Endothelial cell of umbilical vein (primary cell): ENCODE measurements at regions not wholly inside any gene's neighbourhood (a gene's known extent, or its start where the extent isn't known, plus 50 kb on each side); places are given as distances from the start of the nearest gene placed in this dataset.

Experiments used
- BruUV-seq: library from RNA; stranded (reverse); fragments of 400-500 nt; replicated peaks from 2 replicates; lab custom pipeline; 2021; lab: Mats Ljungman, UMichigan
- CTCF ChIA-PET: fragments of 300-600, 350-600 bp; sonication (Branson Sonifier 250); formaldehyde crosslinking; loops from one replicate; lab custom pipeline; 2021; ENCODE audit warnings: antibody characterized with exemption, inconsistent platforms; lab: Charles Lee
- POLR2A ChIA-PET: fragments of 300-600, 350-600 bp; sonication (Branson Sonifier 250); formaldehyde crosslinking; loops from one replicate; lab custom pipeline; 2021; ENCODE audit warnings: antibody characterized with exemption, inconsistent platforms; lab: Charles Lee
- DNase-seq: peaks from one replicate; pipeline ENCODE4 v3.0.0-alpha.2; 2011; ENCODE audit warnings: low read depth, low spot score
- FAIRE-seq: peaks from 2 replicates; lab custom pipeline; 2011; peaks lifted over from hg19 to GRCh38; lab: Jason Lieb, UNC
- H2AFZ ChIP-seq: 2 replicates; pipeline ENCODE4 v1.6.0; 2012; ENCODE audit warnings: low read depth, low read length, control low read depth, inconsistent platforms
- H3K27ac ChIP-seq: 2 replicates; pipeline ENCODE4 v1.5.1; 2011; ENCODE audit warnings: low read depth, mild to moderate bottlenecking, control low read depth, low read length, moderate library complexity; ENCODE audit not compliant: insufficient read depth
- H3K27me3 ChIP-seq, 2 experiments: 2 replicates each; pipeline versions ENCODE4 v1.6.0 to v1.6.1; 2011; ENCODE audit warnings: low read length in 2 of 2, mixed read lengths in 1 of 2; ENCODE audit not compliant: control insufficient read depth in 2 of 2, insufficient read depth in 2 of 2
- H3K36me3 ChIP-seq, 2 experiments: 2 replicates in 1 of 2; 3 replicates in 1 of 2; pipeline ENCODE4 v1.5.1; 2011; ENCODE audit warnings: low read length in 2 of 2, mild to moderate bottlenecking in 1 of 2, moderate library complexity in 1 of 2; ENCODE audit not compliant: control insufficient read depth in 2 of 2, insufficient read depth in 2 of 2; ENCODE audit errors: extremely low read depth in 1 of 2
- H3K4me1 ChIP-seq: 3 replicates; pipeline ENCODE4 v1.5.1; 2011; ENCODE audit warnings: mild to moderate bottlenecking, low read length; ENCODE audit not compliant: control insufficient read depth, insufficient read depth; ENCODE audit errors: extremely low read depth
- H3K4me2 ChIP-seq: 2 replicates; pipeline ENCODE4 v1.6.1; 2011; ENCODE audit warnings: low read length, control low read depth, mixed read lengths; ENCODE audit not compliant: insufficient read depth
- H3K4me3 ChIP-seq, 3 experiments: fragments of 200-600 bp in 1 of 3; sonication (generic), shearing (Covaris generic) in 1 of 3; replicated peaks in 1 of 3; 2 replicates each; pipeline ENCODE4 v1.5.1; 2011 to 2016; ENCODE audit warnings: control low read depth in 3 of 3, low read length in 3 of 3, mild to moderate bottlenecking in 2 of 3, inconsistent platforms in 1 of 3, low read depth in 1 of 3, moderate library complexity in 1 of 3; ENCODE audit not compliant: insufficient read depth in 1 of 3
- H3K79me2 ChIP-seq: 2 replicates; pipeline ENCODE4 v1.6.0; 2012; ENCODE audit warnings: low read length, inconsistent platforms; ENCODE audit not compliant: control insufficient read depth, insufficient read depth
- H3K9ac ChIP-seq: replicated peaks from 2 replicates; pipeline ENCODE3; 2011; ENCODE audit warnings: low read length, control low read depth; ENCODE audit not compliant: insufficient read depth; ENCODE audit errors: extremely low read depth
- H3K9me1 ChIP-seq: replicated peaks from 3 replicates; pipeline ENCODE4 v1.6.0; 2011; ENCODE audit warnings: mild to moderate bottlenecking, low read length; ENCODE audit not compliant: control insufficient read depth, insufficient read depth; ENCODE audit errors: extremely low read depth
- H3K9me3 ChIP-seq: replicated peaks from 2 replicates; pipeline ENCODE4 v1.5.1; 2012; ENCODE audit warnings: low read length, inconsistent platforms; ENCODE audit not compliant: control insufficient read depth, insufficient read depth
- H4K20me1 ChIP-seq: replicated peaks from 2 replicates; pipeline ENCODE3; 2011; ENCODE audit warnings: mild to moderate bottlenecking, low read length; ENCODE audit not compliant: control insufficient read depth, insufficient read depth; ENCODE audit errors: extremely low read depth
- EZH2 ChIP-seq: IDR thresholded peaks from 2 replicates; pipeline ENCODE4 v1.6.1; 2012; ENCODE audit warnings: borderline replicate concordance, low read depth, mild to moderate bottlenecking, moderate library complexity, low read length, inconsistent platforms; ENCODE audit not compliant: severe bottlenecking
- FOS ChIP-seq: IDR thresholded peaks from 2 replicates; pipeline ENCODE4 v1.6.1; 2011; ENCODE audit warnings: mild to moderate bottlenecking, low read length, moderate library complexity, borderline replicate concordance; ENCODE audit not compliant: insufficient read depth
- GATA2 ChIP-seq: IDR thresholded peaks from 2 replicates; pipeline ENCODE4 v1.7.0; 2011; ENCODE audit warnings: low read depth, mild to moderate bottlenecking, moderate library complexity, mixed read lengths, low read length; ENCODE audit not compliant: insufficient read length, insufficient read depth
- JUN ChIP-seq: IDR thresholded peaks from 2 replicates; pipeline ENCODE4 v1.6.1; 2011; ENCODE audit warnings: borderline replicate concordance, low read depth; ENCODE audit not compliant: insufficient read length, insufficient read depth
- MYC ChIP-seq: IDR thresholded peaks from one replicate; pipeline ENCODE4 v1.6.1; 2011; ENCODE audit warnings: mild to moderate bottlenecking, low read depth, low read length
- POLR2A ChIP-seq: IDR thresholded peaks from 2 replicates; pipeline ENCODE4 v1.6.1; 2012; ENCODE audit warnings: low read depth, mild to moderate bottlenecking, control low read depth, low read length
- POLR2AphosphoS5 ChIP-seq: IDR thresholded peaks from 2 replicates; pipeline ENCODE4 v1.6.1; 2012; ENCODE audit warnings: low read depth, mild to moderate bottlenecking, control low read depth, low read length, moderate library complexity; ENCODE audit not compliant: insufficient read depth
- dilution Hi-C: fragments of 300-500 bp; cut with MboI; formaldehyde crosslinking; loops from one replicate; pipeline ENCODE4 v1.15.0; 2019; ENCODE audit warnings: low sequenced_read_pairs; ENCODE audit not compliant: extremely low pct_ligation_motif_present
- intact Hi-C: fragments of 100-400 bp; cut with micrococcal nuclease; formaldehyde crosslinking; loops from one replicate; pipeline ENCODE4 v1.10.0; 2022
- TF ChIP-seq, protein P1 (sequence below): IDR thresholded peaks from 2 replicates; pipeline ENCODE4 v1.6.1; 2011; ENCODE audit not compliant: insufficient read depth, insufficient read length
- TF ChIP-seq, protein P2 (sequence below), 2 donors: IDR thresholded peaks; 1 replicate in 1 of 2; 2 replicates in 1 of 2; pipeline ENCODE4 v1.5.1; 2011; ENCODE audit warnings: low read length in 2 of 2, mild to moderate bottlenecking in 2 of 2, moderate library complexity in 2 of 2, control low read depth in 1 of 2, inconsistent platforms in 1 of 2, low read depth in 1 of 2; ENCODE audit not compliant: insufficient read depth in 1 of 2; ENCODE audit errors: extremely low read depth in 1 of 2

- no peak for FAIRE-seq
These were observed 144.6 kb downstream of the PLPP3 start for GRCh38 chr1:56434740-56435139.

More at GRCh38 chr1:56434740-56435139, 144.6 kb downstream of the PLPP3 start:
- H3K9me1 ChIP-seq, result no peaks in the 10 kb centered on the region
- H3K36me3 ChIP-seq, result no peaks in the 10 kb centered on the region
- intact Hi-C loops (no loop called here), dilution Hi-C loops (no loop called here)
- CTCF ChIA-PET, result interaction anchor here (1.0 kb wide), 1 partner anchor 10 kb away, joined by 3 read pairs; no protein-coding TSS in a partner anchor
- no peaks in the 10 kb centered on the region for H4K20me1 ChIP-seq
- H3K4me2 ChIP-seq, result no peak overlapping the region
- DNase-seq, result no peak
- H3K79me2 ChIP-seq, result no peaks in the 10 kb centered on the region
- H2AFZ ChIP-seq, result no peak overlapping the region
- no peak for TF ChIP-seq POLR2A
- no peak for TF ChIP-seq FOS
- TF ChIP-seq MYC, result no peak
- no peak for TF ChIP-seq POLR2AphosphoS5
- TF ChIP-seq, protein P1, sequence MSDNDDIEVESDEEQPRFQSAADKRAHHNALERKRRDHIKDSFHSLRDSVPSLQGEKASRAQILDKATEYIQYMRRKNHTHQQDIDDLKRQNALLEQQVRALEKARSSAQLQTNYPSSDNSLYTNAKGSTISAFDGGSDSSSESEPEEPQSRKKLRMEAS, result no peak
- no peak for TF ChIP-seq GATA2
- no peak for TF ChIP-seq EZH2
- TF ChIP-seq, protein P2, sequence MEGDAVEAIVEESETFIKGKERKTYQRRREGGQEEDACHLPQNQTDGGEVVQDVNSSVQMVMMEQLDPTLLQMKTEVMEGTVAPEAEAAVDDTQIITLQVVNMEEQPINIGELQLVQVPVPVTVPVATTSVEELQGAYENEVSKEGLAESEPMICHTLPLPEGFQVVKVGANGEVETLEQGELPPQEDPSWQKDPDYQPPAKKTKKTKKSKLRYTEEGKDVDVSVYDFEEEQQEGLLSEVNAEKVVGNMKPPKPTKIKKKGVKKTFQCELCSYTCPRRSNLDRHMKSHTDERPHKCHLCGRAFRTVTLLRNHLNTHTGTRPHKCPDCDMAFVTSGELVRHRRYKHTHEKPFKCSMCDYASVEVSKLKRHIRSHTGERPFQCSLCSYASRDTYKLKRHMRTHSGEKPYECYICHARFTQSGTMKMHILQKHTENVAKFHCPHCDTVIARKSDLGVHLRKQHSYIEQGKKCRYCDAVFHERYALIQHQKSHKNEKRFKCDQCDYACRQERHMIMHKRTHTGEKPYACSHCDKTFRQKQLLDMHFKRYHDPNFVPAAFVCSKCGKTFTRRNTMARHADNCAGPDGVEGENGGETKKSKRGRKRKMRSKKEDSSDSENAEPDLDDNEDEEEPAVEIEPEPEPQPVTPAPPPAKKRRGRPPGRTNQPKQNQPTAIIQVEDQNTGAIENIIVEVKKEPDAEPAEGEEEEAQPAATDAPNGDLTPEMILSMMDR (IDR thresholded peaks at IDR 0.05; ENCODE audit: extremely low read depth in 1 of 2, insufficient read depth in 1 of 2, low read depth in 1 of 2, low read length in 2 of 2), result no peak
- TF ChIP-seq JUN, result no peak
- no peaks in the 10 kb centered on the region for H3K9me3 ChIP-seq
- POLR2A ChIA-PET, result no interaction called here
- H3K27me3 ChIP-seq, result no peaks in the 10 kb centered on the region
- no peak overlapping the region for H3K4me3 ChIP-seq
- H3K9ac ChIP-seq, result no peak overlapping the region
- H3K27ac ChIP-seq, result no peak overlapping the region
- H3K4me1 ChIP-seq, result peaks cover 2% of the 10 kb centered on the region
- BruUV-seq, result no TSS peak
